ENCODE measurements at regions not wholly inside any gene's neighbourhood (a gene's known extent, or its start where the extent isn't known, plus 50 kb on each side); places are given as distances from the start of the nearest gene placed in this dataset.
"Not testable (repeated sequence)": the region's sequence is repeated elsewhere in the genome, so short reads cannot be mapped to it uniquely, and the experiment has no call there.

DNA sequence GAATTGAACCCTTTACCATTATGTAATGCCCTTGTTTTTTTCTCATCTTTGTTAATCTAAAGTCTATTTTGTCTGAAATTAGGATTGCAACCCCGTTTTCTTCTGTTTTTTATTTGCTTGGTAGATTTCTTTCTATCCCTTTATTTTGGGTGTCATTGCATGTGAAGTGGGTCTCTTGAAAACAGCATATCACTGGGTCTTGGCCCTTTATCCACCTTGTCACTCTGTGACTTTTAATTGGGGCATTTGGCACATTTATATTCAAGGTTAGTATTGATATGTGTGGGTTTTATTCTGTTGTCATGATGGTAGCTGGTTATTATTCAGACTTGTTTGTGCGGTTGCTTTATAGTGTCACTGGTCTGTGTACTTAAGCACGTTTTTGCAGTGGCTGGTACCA, 117.4 kb upstream of the MARCHF11 start:
- no peaks in the 10 kb centered on the region for H3K27me3 ChIP-seq
- H3K4me3 ChIP-seq, result no peak overlapping the region
- TF ChIP-seq POLR2AphosphoS5 (IDR thresholded peaks at IDR 0.05) (no peak), POLR2A (IDR thresholded peaks at IDR 0.05) (no peak), EP300 (IDR thresholded peaks at IDR 0.05) (no peak)
- TF ChIP-seq, protein P1, sequence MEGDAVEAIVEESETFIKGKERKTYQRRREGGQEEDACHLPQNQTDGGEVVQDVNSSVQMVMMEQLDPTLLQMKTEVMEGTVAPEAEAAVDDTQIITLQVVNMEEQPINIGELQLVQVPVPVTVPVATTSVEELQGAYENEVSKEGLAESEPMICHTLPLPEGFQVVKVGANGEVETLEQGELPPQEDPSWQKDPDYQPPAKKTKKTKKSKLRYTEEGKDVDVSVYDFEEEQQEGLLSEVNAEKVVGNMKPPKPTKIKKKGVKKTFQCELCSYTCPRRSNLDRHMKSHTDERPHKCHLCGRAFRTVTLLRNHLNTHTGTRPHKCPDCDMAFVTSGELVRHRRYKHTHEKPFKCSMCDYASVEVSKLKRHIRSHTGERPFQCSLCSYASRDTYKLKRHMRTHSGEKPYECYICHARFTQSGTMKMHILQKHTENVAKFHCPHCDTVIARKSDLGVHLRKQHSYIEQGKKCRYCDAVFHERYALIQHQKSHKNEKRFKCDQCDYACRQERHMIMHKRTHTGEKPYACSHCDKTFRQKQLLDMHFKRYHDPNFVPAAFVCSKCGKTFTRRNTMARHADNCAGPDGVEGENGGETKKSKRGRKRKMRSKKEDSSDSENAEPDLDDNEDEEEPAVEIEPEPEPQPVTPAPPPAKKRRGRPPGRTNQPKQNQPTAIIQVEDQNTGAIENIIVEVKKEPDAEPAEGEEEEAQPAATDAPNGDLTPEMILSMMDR (IDR thresholded peaks at IDR 0.05), result no peak
- DNase-seq (no peak), ATAC-seq (ENCODE audit: low FRiP score in 2 of 2) (no peak)
- H3K27ac ChIP-seq, result no peak overlapping the region
- H3K9me3 ChIP-seq, result peaks cover 0 to 15% (median 5%) of the 10 kb centered on the region in 4 donors
- H3K36me3 ChIP-seq, result no peaks in the 10 kb centered on the region
- 64 to 66% methylated on average over 3 of the region's 3 CpGs for WGBS, 2 donors
- H3K4me1 ChIP-seq, result no peaks in the 10 kb centered on the region

DNA sequence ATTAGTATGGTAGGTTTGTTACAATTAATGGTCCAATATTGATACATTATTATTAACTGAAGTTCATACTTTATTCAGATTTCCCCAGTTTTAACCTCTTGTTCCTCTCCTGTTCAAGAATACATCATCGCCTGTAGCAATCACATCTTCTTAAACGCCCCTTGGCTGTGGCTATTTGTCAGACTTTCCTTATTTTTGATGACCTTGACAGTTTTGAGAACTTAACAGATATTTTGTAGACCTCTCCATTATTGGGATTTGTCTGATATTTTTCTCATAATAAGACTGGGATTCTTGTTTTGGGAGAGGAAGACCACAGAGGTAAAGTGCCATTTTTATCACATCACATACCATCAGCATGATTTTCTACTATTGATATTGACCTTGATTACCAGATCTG, 112.3 kb upstream of the MARCHF11 start:
- ATAC-seq (ENCODE audit: low FRiP score in 2 of 2) (no peak), DNase-seq (no peak)
- no peak for TF ChIP-seq POLR2A (IDR thresholded peaks at IDR 0.05)
- TF ChIP-seq EP300 (IDR thresholded peaks at IDR 0.05), result no peak
- TF ChIP-seq POLR2AphosphoS5 (IDR thresholded peaks at IDR 0.05), result no peak
- TF ChIP-seq, protein P1 (IDR thresholded peaks at IDR 0.05), result no peak
- Histone ChIP-seq H3K4me1 (no peaks in the 10 kb centered on the region), H3K9me3 (peaks cover 0 to 9% (median under 1%) of the 10 kb centered on the region in 4 donors), H3K27ac (no peak overlapping the region), H3K27me3 (no peaks in the 10 kb centered on the region), H3K36me3 (no peaks in the 10 kb centered on the region), H3K4me3 (no peak overlapping the region)
- WGBS, 2 donors, result 82 to 88% methylated on average over 2 of the region's 2 CpGs

DNA sequence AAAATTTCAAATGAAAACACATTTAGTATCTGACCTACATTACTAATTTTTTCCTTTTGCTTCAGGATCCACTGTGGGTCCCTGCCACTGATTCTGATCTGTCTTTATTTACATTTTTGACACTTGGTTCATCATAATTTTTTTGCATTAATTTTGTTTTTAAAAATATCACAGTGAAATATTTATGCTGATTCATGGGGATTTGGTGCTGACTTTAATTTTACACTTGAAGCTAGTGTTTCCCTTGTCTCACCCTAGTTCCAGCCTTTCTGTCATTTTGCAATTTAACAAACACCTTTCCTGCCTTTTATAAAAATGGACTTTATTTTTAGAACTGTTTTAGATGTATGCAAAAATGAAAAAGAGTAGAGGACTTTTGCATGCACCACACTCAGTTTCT, 111.9 kb upstream of the MARCHF11 start:
- Histone ChIP-seq H3K4me1 (no peaks in the 10 kb centered on the region), H3K4me3 (no peak overlapping the region), H3K9me3 (peaks cover 0 to 4% (median 0%) of the 10 kb centered on the region in 4 donors), H3K27ac (no peak overlapping the region), H3K36me3 (no peaks in the 10 kb centered on the region), H3K27me3 (no peaks in the 10 kb centered on the region)
- DNase-seq, result no peak
- ATAC-seq (ENCODE audit: low FRiP score in 2 of 2), result no peak
- TF ChIP-seq, protein P1 (IDR thresholded peaks at IDR 0.05), result no peak
- no peak for TF ChIP-seq POLR2AphosphoS5 (IDR thresholded peaks at IDR 0.05)
- no peak for TF ChIP-seq POLR2A (IDR thresholded peaks at IDR 0.05)
- no peak for TF ChIP-seq EP300 (IDR thresholded peaks at IDR 0.05)

DNA sequence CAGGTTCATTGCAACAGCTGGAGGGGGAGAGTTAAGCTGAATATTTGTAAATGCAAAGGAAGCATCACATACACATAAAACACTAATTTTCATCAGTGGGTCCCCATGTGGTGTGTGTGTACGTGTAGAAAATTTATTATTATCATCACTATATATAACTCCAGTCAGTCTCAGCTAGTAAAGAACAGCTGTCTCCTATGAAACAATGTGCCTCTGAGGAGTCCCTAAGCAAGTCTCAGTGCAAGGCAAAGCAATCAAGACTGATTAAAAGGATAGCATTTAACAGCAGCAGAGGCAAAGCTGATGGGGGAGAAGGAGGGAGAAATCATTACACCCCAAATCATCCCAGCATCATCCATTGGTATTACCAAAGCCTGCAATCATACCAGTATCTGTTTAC, 104.2 kb upstream of the MARCHF11 start:
- H3K4me1 ChIP-seq, result no peaks in the 10 kb centered on the region
- ATAC-seq (ENCODE audit: low FRiP score in 2 of 2) (no peak), DNase-seq (no peak)
- peaks cover 0 to 2% (median 0%) of the 10 kb centered on the region in 4 donors for H3K9me3 ChIP-seq
- no peaks in the 10 kb centered on the region for H3K27me3 ChIP-seq
- H3K36me3 ChIP-seq, result no peaks in the 10 kb centered on the region
- no peak overlapping the region for H3K27ac ChIP-seq
- 73 to 86% methylated on average over 1 of the region's 1 CpG for WGBS, 2 donors
- H3K4me3 ChIP-seq, result no peak overlapping the region
- TF ChIP-seq POLR2A (IDR thresholded peaks at IDR 0.05), result no peak
- no peak for TF ChIP-seq POLR2AphosphoS5 (IDR thresholded peaks at IDR 0.05)
- TF ChIP-seq EP300 (IDR thresholded peaks at IDR 0.05), result no peak
- TF ChIP-seq, protein P1 (IDR thresholded peaks at IDR 0.05), result no peak

DNA sequence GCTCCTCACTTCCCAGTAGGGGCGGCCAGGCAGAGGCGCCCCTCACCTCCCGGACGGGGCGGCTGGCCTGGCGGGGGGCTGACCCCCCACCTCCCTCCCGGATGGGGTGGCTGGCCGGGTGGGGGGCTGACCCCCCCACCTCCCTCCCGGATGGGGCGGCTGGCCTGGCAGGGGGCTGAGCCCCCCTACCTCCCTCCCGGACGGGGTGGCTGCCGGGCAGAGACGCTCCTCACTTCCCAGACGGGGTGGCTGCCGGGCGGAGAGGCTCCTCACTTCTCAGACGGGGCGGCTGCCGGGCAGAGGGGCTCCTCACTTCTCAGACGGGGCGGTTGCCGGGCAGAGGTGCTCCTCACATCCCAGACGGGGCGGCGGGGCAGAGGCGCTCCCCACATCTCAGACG, 97.3 kb upstream of the MARCHF11 start:
- H3K27me3 ChIP-seq; H3K27ac ChIP-seq; ATAC-seq (ENCODE audit: low FRiP score in 2 of 2); H3K4me1 ChIP-seq; H3K36me3 ChIP-seq; H3K4me3 ChIP-seq: not testable (repeated sequence)
- WGBS, 2 donors, result no CpG with 5 or more reads among the region's 28 CpGs
- H3K9me3 ChIP-seq, result peaks cover 0 to 11% (median 0%) of the 10 kb centered on the region in 4 donors
- peak in 1 of 2 donors; percentile 41 for DNase-seq
